PFSK-1 (cell line): ENCODE measurements at regions not wholly inside any gene's neighbourhood (a gene's known extent, or its start where the extent isn't known, plus 50 kb on each side); places are given as distances from the start of the nearest gene placed in this dataset.

Experiments
- FOXP2 ChIP-seq: optimal IDR thresholded peaks from 2 replicates; pipeline ENCODE3; 2011; ENCODE audit warnings: borderline replicate concordance, control low read depth, inconsistent platforms; ENCODE audit not compliant: insufficient read depth; ENCODE audit errors: extremely low read length, extremely low read depth
- POLR2AphosphoS5 ChIP-seq: IDR thresholded peaks from 2 replicates; pipeline ENCODE4 v1.6.1; 2012; ENCODE audit warnings: low read depth, mild to moderate bottlenecking, control low read depth, low read length, moderate library complexity
- REST ChIP-seq, 2 experiments: IDR thresholded peaks; 2 replicates each; pipeline versions ENCODE4 v1.6.1 to v1.8.0; 2011 to 2012; ENCODE audit warnings: low read depth in 2 of 2, low read length in 2 of 2, control low read depth in 1 of 2, inconsistent platforms in 1 of 2, mild to moderate bottlenecking in 1 of 2, moderate library complexity in 1 of 2; ENCODE audit not compliant: insufficient read depth in 1 of 2
- SIN3A ChIP-seq: IDR thresholded peaks from 2 replicates; pipeline ENCODE4 v1.6.1; 2012; ENCODE audit warnings: mild to moderate bottlenecking, low read length, moderate library complexity, borderline replicate concordance; ENCODE audit not compliant: insufficient read depth
- TAF1 ChIP-seq: IDR thresholded peaks from 2 replicates; pipeline ENCODE4 v1.6.1; 2012; ENCODE audit warnings: low read length, control low read depth, borderline replicate concordance; ENCODE audit not compliant: insufficient read depth

DNA sequence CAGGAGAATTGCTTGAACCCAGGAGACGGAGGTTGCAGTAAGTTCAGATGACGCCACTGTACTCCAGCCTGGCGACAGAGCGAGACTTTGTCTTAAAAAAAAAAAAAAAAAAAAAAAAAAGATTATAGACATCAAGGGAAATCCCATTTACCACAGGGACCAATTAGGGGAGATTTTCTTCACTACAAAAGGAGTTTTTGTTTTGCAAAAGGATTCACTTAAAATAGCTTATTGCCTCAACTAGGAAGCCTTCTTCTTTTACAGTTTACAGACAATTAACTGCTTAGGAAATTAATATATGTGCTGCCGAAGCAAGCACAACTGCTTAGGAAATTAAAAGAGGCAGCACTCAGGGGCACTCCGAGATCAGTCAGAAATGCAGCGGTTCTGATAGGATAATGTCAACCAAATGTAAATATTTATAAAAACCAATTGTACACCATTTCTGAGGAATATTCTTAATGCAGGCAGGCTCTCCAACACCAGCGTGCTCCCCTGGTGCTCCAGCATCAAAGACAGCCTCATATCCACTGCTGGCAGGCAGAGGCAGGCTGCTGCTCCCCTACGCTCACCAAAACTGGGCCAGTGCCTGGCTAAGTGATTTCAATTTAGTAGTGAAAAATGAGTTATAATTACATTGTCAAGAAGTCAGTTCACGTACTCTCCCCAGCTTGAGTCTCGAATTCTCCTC is 107.9 kb upstream of the RAB4A start:
- TF ChIP-seq SIN3A (no peak), POLR2AphosphoS5 (no peak)

- TF ChIP-seq REST (IDR thresholded peaks at IDR 0.05; ENCODE audit: insufficient read depth in 1 of 2, low read depth in 2 of 2, low read length in 2 of 2) (no peak), SIN3A (no peak), FOXP2 (no peak), TAF1 (no peak), POLR2AphosphoS5 (no peak)
Measured at GRCh38 chr1:229164348-229164747, 106.6 kb upstream of the RAB4A start.

DNA sequence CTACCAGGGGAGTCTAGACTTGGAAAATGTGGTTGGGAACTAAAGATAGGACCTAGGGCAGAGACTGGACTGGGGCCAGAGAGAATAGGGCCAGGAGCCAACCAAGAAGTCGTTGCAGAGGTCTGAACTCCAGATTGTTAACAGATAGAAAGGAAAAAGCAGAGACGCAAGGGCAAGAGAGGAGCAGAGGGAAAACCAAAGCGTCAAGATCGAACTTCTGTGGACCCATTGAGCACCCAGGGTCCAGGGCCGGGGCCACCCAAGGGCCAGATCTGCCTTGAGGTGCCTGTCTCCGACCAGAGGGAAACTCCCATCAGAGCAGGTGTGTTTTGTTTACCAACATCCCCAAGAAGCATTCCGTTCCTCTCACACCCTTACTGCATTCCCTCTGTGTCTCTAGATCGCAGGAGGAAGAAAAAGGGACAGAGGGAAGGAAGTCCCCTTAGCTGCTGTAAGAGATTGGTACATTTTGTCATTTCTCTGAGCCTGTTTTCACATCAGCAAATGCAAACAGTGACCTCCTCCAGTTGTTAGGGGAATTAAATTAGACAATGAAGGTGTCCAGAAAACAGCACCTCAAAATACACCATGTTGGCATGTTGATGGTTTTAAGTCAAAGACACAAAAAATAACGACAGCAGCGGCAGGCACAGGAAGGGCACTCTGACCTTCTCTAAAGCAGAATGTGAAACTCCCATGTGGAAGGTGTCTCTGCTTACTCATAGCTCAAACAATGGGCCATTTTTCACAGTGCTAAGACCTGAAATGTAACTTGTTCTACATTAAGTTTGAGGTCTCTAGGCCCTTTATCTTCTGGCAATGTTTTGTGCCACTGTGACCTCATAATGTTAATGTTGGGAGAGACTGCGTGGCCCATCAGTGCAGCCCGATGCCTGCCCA is 105.8 kb upstream of the RAB4A start:
- TF ChIP-seq FOXP2 (no peak), TAF1 (no peak), REST (IDR thresholded peaks at IDR 0.05; ENCODE audit: insufficient read depth in 1 of 2, low read depth in 2 of 2, low read length in 2 of 2) (no peak), SIN3A (no peak), POLR2AphosphoS5 (no peak)

GRCh38 chr1:229167318-229167717 is 103.6 kb upstream of the RAB4A start:
- no peak for TF ChIP-seq REST (IDR thresholded peaks at IDR 0.05; ENCODE audit: insufficient read depth in 1 of 2, low read depth in 2 of 2, low read length in 2 of 2)
- no peak for TF ChIP-seq SIN3A
- TF ChIP-seq TAF1, result no peak
- TF ChIP-seq POLR2AphosphoS5, result no peak
- no peak for TF ChIP-seq FOXP2

- TF ChIP-seq REST (IDR thresholded peaks at IDR 0.05; ENCODE audit: insufficient read depth in 1 of 2, low read depth in 2 of 2, low read length in 2 of 2), result no peak
- no peak for TF ChIP-seq POLR2AphosphoS5
- TF ChIP-seq TAF1, result no peak
Measured at GRCh38 chr1:229169399-229169798, 101.5 kb upstream of the RAB4A start.
